ENCODE measurements at regions not wholly inside any gene's neighbourhood (a gene's known extent, or its start where the extent isn't known, plus 50 kb on each side); places are given as distances from the start of the nearest gene placed in this dataset.

- no peak for TF ChIP-seq CTCF (IDR thresholded peaks at IDR 0.05)
- TF ChIP-seq POLR2A (IDR thresholded peaks at IDR 0.05): no peak
Measured at GRCh38 chr3:168157903-168158302, 62.2 kb upstream of the GOLIM4 start.

Measured in suprapubic skin (tissue), 3 donors.